ENCODE measurements at regions not wholly inside any gene's neighbourhood (a gene's known extent, or its start where the extent isn't known, plus 50 kb on each side); places are given as distances from the start of the nearest gene placed in this dataset.

- TF ChIP-seq CTCF (IDR thresholded peaks at IDR 0.05) (no peak), EZH2 (IDR thresholded peaks at IDR 0.05) (no peak), EZH2phosphoT487 (IDR thresholded peaks at IDR 0.05) (no peak)
Observed at GRCh38 chr12:89075880-89076540, 276.3 kb downstream of the DUSP6 start.
